ENCODE measurements at regions not wholly inside any gene's neighbourhood (a gene's known extent, or its start where the extent isn't known, plus 50 kb on each side); places are given as distances from the start of the nearest gene placed in this dataset.

DNA sequence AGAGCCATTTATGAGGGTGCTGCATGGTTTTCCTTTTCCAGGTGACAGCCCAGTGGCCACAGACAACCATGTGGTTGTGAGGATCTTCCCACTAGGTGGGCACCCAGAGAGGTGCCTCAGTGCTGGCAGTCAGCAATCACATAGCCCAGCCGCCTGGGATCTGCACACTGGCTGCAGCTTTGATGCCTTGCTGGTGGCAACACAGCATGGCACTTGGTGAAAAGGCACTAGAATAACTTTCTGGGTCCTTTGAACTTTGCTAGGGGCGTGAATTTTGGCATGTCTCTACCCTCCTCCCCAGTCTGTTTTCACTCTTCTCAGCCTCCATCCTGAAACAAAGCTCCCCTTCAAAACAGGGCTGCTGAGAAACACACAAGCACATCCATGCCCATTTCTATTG lies 108.8 kb upstream of the RPL34 start:
- Histone ChIP-seq H3K4me3 (replicated peaks in 1 of 3; ENCODE audit: insufficient read depth in 1 of 3, low read depth in 2 of 3, low read length in 3 of 3) (no peak overlapping the region), H3K4me1 (ENCODE audit: insufficient read depth, low read length) (no peaks in the 10 kb centered on the region), H3K4me2 (ENCODE audit: low read depth, low read length) (no peak overlapping the region), H3K9me3 (ENCODE audit: low read length) (no peaks in the 10 kb centered on the region), H3K27me3 (ENCODE audit: control insufficient read depth in 1 of 2, insufficient read depth in 2 of 2, low read length in 2 of 2) (peaks cover 0 to 10% of the 10 kb centered on the region in 2 experiments; a peak in 2 of 5 replicates), H3K36me3 (replicated peaks in 1 of 2; ENCODE audit: control insufficient read depth in 1 of 2, insufficient read depth in 2 of 2, low read length in 2 of 2) (no peaks in the 10 kb centered on the region), H4K20me1 (ENCODE audit: insufficient read depth, low read length) (no peaks in the 10 kb centered on the region), H3K27ac (ENCODE audit: extremely low read length, insufficient read depth, low read length) (no peak overlapping the region), H3K79me2 (ENCODE audit: insufficient read depth, low read length) (no peaks in the 10 kb centered on the region), H3K9ac (ENCODE audit: insufficient read depth, low read depth, low read length) (no peak overlapping the region), H2AFZ (ENCODE audit: low read length) (no peak overlapping the region)
- 0% methylated on average over 1 of the region's 2 CpGs for WGBS (ENCODE audit: low lambda C conversion rate)
- no peak for ATAC-seq
- in situ Hi-C loops (cut with HindIII; ENCODE audit: extremely low pct_ligation_motif_present, low pct_unique_long_range_greater_than_20kb) (no loop called here), intact Hi-C loops (cut with micrococcal nuclease; ENCODE audit: unreplicated experiment) (loop anchor here (5.0 kb wide), 1 partner anchor 479 kb away; no protein-coding TSS in a partner anchor)
- CTCF ChIA-PET (ENCODE audit: low intra/inter-chr PET ratio, low total read pairs): no interaction called here
- DNase-seq (ENCODE audit: low spot score): no peak
- FAIRE-seq: no peak
- POLR2A ChIA-PET: no interaction called here
- TF ChIP-seq ZEB1 (IDR thresholded peaks at IDR 0.05; ENCODE audit: insufficient replicate concordance, low read depth) (no peak), ZFP41 (CRISPR knock-in tag; IDR thresholded peaks at IDR 0.05; ENCODE audit: borderline replicate concordance) (no peak), ZNF879 (CRISPR knock-in tag; IDR thresholded peaks at IDR 0.05) (no peak), ETV5 (CRISPR knock-in tag; IDR thresholded peaks at IDR 0.05; ENCODE audit: borderline replicate concordance) (no peak), NFE2 (CRISPR knock-in tag; IDR thresholded peaks at IDR 0.05) (no peak), HNRNPUL1 (IDR thresholded peaks at IDR 0.05; ENCODE audit: low read depth, low read length) (no peak), MED8 (CRISPR knock-in tag; IDR thresholded peaks at IDR 0.05; ENCODE audit: insufficient replicate concordance) (no peak)
- TF ChIP-seq, protein P1, sequence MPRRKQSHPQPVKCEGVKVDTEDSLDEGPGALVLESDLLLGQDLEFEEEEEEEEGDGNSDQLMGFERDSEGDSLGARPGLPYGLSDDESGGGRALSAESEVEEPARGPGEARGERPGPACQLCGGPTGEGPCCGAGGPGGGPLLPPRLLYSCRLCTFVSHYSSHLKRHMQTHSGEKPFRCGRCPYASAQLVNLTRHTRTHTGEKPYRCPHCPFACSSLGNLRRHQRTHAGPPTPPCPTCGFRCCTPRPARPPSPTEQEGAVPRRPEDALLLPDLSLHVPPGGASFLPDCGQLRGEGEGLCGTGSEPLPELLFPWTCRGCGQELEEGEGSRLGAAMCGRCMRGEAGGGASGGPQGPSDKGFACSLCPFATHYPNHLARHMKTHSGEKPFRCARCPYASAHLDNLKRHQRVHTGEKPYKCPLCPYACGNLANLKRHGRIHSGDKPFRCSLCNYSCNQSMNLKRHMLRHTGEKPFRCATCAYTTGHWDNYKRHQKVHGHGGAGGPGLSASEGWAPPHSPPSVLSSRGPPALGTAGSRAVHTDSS (CRISPR knock-in tag; conservative IDR thresholded peaks at IDR 0.05): no peak
- no TSS peak for BruUV-seq (replicated peaks)

DNA sequence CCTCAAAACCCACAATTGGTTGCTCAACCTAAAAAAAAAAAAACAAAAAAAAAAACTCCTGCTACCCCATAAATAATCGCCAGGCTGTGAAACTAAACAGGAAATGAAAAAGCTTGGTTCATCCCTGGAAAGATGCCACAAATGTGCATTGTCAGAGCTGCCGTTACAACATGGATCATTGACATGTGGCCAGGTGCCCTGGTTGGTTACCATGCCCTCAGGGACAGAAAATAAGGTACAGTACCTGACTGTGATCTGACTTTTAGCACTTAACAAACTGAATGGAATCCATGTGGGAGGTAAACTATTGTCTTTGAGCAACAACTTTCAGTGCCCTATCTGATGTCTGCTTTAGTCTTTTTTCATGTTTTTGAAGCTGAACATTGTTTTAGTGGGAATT lies 118.0 kb upstream of the RPL34 start:
- Histone ChIP-seq H4K20me1 (ENCODE audit: insufficient read depth, low read length) (no peaks in the 10 kb centered on the region), H3K27me3 (ENCODE audit: control insufficient read depth in 1 of 2, insufficient read depth in 2 of 2, low read length in 2 of 2) (no peaks in the 10 kb centered on the region), H3K9ac (ENCODE audit: insufficient read depth, low read depth, low read length) (no peak overlapping the region), H3K9me3 (ENCODE audit: low read length) (no peaks in the 10 kb centered on the region), H3K36me3 (replicated peaks in 1 of 2; ENCODE audit: control insufficient read depth in 1 of 2, insufficient read depth in 2 of 2, low read length in 2 of 2) (no peaks in the 10 kb centered on the region), H3K79me2 (ENCODE audit: insufficient read depth, low read length) (no peaks in the 10 kb centered on the region), H3K4me2 (ENCODE audit: low read depth, low read length) (no peak overlapping the region), H3K27ac (ENCODE audit: extremely low read length, insufficient read depth, low read length) (no peak overlapping the region), H2AFZ (ENCODE audit: low read length) (no peak overlapping the region), H3K4me1 (ENCODE audit: insufficient read depth, low read length) (no peaks in the 10 kb centered on the region), H3K4me3 (replicated peaks in 1 of 3; ENCODE audit: insufficient read depth in 1 of 3, low read depth in 2 of 3, low read length in 3 of 3) (no peak overlapping the region)
- FAIRE-seq: no peak
- intact Hi-C loops (cut with micrococcal nuclease; ENCODE audit: unreplicated experiment) (no loop called here), in situ Hi-C loops (cut with HindIII; ENCODE audit: extremely low pct_ligation_motif_present, low pct_unique_long_range_greater_than_20kb) (no loop called here)
- WGBS (ENCODE audit: low lambda C conversion rate): 21% methylated on average over 2 of the region's 2 CpGs
- CTCF ChIA-PET (ENCODE audit: low intra/inter-chr PET ratio, low total read pairs): no interaction called here
- no peak for ATAC-seq
- POLR2A ChIA-PET: no interaction called here
- no peak for TF ChIP-seq ZNF3 (CRISPR knock-in tag; IDR thresholded peaks at IDR 0.05)
- TF ChIP-seq ZNF563 (CRISPR knock-in tag; IDR thresholded peaks at IDR 0.05): no peak
- TF ChIP-seq ZFYVE20 (CRISPR knock-in tag; IDR thresholded peaks at IDR 0.05; ENCODE audit: borderline replicate concordance, low read depth): no peak
- TF ChIP-seq SP1 (IDR thresholded peaks at IDR 0.05): no peak
- no peak for TF ChIP-seq SP1 (CRISPR knock-in tag; IDR thresholded peaks at IDR 0.05)
- no peak for TF ChIP-seq ZNF367 (CRISPR knock-in tag; IDR thresholded peaks at IDR 0.05; ENCODE audit: borderline replicate concordance)
- TF ChIP-seq MYNN (CRISPR knock-in tag; IDR thresholded peaks at IDR 0.05; ENCODE audit: low read depth): no peak
- TF ChIP-seq, protein P2, sequence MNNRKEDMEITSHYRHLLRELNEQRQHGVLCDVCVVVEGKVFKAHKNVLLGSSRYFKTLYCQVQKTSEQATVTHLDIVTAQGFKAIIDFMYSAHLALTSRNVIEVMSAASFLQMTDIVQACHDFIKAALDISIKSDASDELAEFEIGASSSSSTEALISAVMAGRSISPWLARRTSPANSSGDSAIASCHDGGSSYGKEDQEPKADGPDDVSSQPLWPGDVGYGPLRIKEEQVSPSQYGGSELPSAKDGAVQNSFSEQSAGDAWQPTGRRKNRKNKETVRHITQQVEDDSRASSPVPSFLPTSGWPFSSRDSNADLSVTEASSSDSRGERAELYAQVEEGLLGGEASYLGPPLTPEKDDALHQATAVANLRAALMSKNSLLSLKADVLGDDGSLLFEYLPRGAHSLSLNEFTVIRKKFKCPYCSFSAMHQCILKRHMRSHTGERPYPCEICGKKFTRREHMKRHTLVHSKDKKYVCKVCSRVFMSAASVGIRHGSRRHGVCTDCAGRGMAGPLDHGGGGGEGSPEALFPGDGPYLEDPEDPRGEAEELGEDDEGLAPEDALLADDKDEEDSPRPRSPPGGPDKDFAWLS (CRISPR knock-in tag; IDR thresholded peaks at IDR 0.05; ENCODE audit: borderline replicate concordance): no peak
- no peak for TF ChIP-seq TAF15 (IDR thresholded peaks at IDR 0.05; ENCODE audit: low read depth, low read length, poor library complexity, severe bottlenecking)
- no peak for DNase-seq (ENCODE audit: low spot score)
- BruUV-seq (replicated peaks): no TSS peak
